ENCODE measurements at regions not wholly inside any gene's neighbourhood (a gene's known extent, or its start where the extent isn't known, plus 50 kb on each side); places are given as distances from the start of the nearest gene placed in this dataset.

DNA sequence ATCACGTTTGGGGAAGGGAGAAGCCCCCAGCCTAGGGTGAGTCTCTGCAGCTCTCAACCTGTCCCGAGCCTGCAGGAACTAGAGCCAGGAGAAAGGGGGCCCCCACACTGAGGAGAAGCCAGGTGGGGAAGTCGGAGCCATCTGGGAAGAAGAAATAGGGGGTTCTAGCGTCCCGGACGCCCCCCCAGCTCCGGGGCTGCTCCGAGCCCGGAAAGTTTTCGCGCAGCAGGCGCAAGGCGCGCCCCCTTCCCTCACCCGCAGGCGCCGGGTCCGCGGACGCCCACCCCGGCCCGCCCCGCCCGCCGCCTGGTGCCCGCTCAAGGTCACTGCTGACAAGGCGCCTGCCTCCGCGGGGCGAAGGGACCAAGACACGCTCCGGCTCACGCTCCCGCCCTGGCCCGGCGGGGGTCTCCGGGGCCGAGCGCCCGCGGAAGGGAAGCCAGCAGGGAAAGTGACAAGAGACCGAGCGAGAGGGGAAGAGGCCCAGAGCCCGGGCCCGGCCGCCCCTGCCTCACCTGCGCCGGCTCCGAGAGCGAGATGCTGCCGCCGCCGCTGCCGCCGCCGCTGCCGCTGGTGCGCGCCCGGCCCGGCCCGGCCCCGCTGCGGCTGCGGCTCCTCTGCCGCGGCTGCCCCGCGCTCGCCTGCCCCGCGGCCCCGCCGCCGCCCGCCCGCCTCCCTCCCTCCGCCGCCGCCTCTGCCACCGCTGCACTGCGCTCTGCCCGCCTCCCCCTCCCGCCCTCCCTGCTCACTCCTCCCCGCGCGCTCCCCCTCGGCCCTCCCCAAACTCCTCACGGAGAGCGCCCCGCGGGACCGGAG lies 108.4 kb upstream of the SLC6A11 start:
- TF ChIP-seq Cebpa-rat (IDR thresholded peaks at IDR 0.05): no peak
- Histone ChIP-seq H3K9me3 (replicated peaks in 1 of 11) (no peaks in the 10 kb centered on the region), H3K4me2 (peak overlapping the region; percentile 56 to 86 (median 81)), H4K20me1 (peaks cover 0 to 12% (median 0%) of the 10 kb centered on the region in 11 experiments; a peak in 3 of 22 replicates), H3K4me1 (peaks cover 0 to 29% (median 20%) of the 10 kb centered on the region in 10 experiments; a peak in 14 of 20 replicates), H3K27ac (no peak overlapping the region), H3K9ac (peak overlapping the region in 4 of 11 experiments; percentile 4 to 58 (median 48); a peak in 6 of 22 replicates), H3K36me3 (no peaks in the 10 kb centered on the region), H3K4me3 (peak overlapping the region; percentile 35 to 65 (median 54)), H3K27me3 (peaks cover 35 to 53% (median 41%) of the 10 kb centered on the region in 11 experiments)

DNA sequence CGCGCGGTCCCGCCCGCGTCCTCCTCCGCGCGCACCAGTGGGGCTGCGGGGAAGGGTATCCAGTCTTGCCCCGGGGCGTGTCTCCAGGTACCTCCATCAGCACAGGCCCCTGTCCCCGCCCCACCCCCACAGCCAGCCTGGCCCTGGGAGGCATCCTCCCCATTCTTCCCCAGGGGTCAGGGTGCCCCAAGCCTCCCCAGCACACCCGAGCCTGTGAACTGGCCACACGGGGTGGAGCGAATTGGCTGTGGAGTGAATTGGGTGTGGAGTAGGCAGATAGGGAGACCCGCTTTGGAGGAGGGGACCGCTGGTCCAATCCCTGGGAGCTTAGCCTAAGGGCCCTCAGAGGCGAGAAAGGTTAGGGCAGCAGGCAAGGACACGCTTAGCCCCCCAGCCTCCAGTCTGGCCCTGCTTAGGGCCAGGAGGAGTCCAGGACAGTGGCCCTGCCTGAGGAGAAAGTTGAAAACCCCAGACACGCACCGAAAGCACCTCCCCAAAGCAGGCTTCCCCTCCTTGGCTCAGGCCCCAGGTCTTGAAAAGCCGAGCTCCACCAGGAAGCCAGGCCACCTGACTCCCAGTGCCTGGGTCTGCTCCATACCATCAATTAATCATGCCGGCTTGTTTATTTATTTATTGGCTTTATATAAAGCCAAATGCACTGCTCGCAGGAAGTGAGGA lies 107.7 kb upstream of the SLC6A11 start:
- H3K4me3 ChIP-seq: no peak overlapping the region
- H3K27me3 ChIP-seq: peaks cover 35 to 53% (median 41%) of the 10 kb centered on the region in 11 experiments
- no peak overlapping the region for H3K4me2 ChIP-seq
- H3K27ac ChIP-seq: no peak overlapping the region
- no peaks in the 10 kb centered on the region for H3K36me3 ChIP-seq
- H3K9ac ChIP-seq: no peak overlapping the region
- TF ChIP-seq Cebpa-rat (IDR thresholded peaks at IDR 0.05): no peak
- peaks cover 0 to 22% (median 14%) of the 10 kb centered on the region in 10 experiments; a peak in 14 of 20 replicates for H3K4me1 ChIP-seq
- peaks cover 0 to 12% (median 0%) of the 10 kb centered on the region in 11 experiments; a peak in 3 of 22 replicates for H4K20me1 ChIP-seq
- peaks cover 0 to 1% (median 0%) of the 10 kb centered on the region in 11 experiments; a peak in 3 of 22 replicates for H3K9me3 ChIP-seq (replicated peaks in 1 of 11)

DNA sequence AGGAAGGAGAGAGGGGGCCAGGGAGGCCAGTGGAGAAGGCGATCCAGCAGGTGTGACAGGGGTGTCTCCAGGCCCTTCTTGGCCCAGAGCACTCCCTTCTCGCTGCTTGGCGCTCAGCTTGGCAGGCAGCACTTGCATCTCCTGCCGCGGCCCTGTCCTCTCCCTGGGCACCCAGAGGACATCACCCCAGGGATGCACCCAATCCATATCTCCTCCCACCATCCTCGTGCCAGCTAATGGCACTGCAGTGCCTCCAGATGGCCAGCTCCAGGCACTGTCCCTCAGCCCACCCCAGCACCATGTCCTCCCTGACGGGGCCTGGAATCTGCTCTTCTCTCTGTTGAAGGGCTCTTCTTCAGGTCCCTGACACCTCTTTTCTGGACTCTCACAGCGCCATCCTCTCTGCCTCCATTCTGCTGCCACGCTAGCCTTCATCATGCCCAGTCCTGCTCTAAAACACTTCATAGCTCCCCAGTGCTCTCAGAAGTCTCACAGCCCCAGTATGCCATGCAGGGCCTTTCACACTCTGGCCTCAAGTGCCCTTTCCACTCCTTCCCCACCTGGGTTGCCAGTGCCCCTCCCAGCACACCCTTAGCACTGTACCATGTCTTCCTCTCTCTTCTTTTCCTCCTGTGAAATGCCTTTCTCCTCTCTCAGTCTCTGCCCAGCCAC lies 106.8 kb upstream of the SLC6A11 start:
- no peak overlapping the region for H3K4me2 ChIP-seq
- peaks cover 0 to 17% (median 13%) of the 10 kb centered on the region in 10 experiments; a peak in 14 of 20 replicates for H3K4me1 ChIP-seq
- H3K4me3 ChIP-seq: no peak overlapping the region
- no peak overlapping the region for H3K27ac ChIP-seq
- H4K20me1 ChIP-seq: peaks cover 0 to 12% (median 0%) of the 10 kb centered on the region in 11 experiments; a peak in 3 of 22 replicates
- no peak for TF ChIP-seq Cebpa-rat (IDR thresholded peaks at IDR 0.05)
- H3K27me3 ChIP-seq: peaks cover 35 to 53% (median 41%) of the 10 kb centered on the region in 11 experiments
- no peaks in the 10 kb centered on the region for H3K36me3 ChIP-seq
- H3K9me3 ChIP-seq (replicated peaks in 1 of 11): peaks cover 2 to 10% (median 9%) of the 10 kb centered on the region in 11 experiments
- no peak overlapping the region for H3K9ac ChIP-seq

DNA sequence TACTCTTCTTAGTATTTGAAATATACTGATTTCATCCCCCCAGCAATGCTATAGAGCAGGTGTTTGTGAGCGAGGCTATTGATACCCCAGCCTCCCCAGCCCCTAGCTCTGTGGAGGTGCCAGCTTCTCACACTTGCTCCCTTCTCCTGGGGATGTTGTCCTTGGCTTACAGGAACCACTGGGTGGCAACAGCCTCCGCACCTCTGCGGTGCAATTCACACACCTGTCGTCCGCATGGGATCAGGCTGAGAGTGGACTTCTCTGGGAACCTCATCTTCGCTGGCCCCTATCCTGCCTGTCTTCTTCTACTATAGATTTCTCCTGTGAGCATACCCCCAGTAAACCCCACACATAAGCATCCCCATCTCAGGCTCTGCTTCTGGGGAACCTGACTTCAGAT lies 103.9 kb upstream of the SLC6A11 start:
- H3K4me2 ChIP-seq: no peak overlapping the region
- no peak for TF ChIP-seq Cebpa-rat (IDR thresholded peaks at IDR 0.05)
- peaks cover 0 to 4% (median 3%) of the 10 kb centered on the region in 10 experiments; a peak in 11 of 20 replicates for H3K4me1 ChIP-seq
- 0 out of 22 replicates have a peak, but pooled peaks cover 0 to 4% (median 0%) of the 10 kb centered on the region in 11 experiments for H3K36me3 ChIP-seq
- no peak overlapping the region for H3K27ac ChIP-seq
- H4K20me1 ChIP-seq: peaks cover 0 to 12% (median 0%) of the 10 kb centered on the region in 11 experiments; a peak in 3 of 22 replicates
- H3K4me3 ChIP-seq: no peak overlapping the region
- no peak overlapping the region for H3K9ac ChIP-seq
- peaks cover 11 to 23% (median 18%) of the 10 kb centered on the region in 11 experiments for H3K9me3 ChIP-seq (replicated peaks in 1 of 11)
- peaks cover 24 to 32% (median 28%) of the 10 kb centered on the region in 11 experiments for H3K27me3 ChIP-seq

DNA sequence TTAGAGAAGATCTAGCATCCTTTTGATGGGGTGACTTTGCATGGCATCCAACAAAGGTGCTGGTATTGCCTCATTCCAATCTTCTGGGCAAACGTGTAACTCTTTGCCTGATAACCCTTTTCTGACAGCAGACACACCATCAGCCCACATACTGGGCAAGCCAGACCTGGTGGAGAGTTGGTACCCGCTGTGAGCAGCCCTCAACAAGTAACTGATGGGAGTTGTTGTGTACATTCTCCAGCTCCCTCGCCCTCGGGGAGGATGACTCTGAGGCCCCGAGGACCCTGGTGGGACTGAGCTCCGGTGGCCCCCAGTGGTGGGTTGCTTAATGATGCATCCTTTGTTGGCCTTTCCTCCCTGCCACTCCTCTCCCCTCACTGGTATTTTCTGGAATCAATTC lies 102.4 kb upstream of the SLC6A11 start:
- no peak for TF ChIP-seq Cebpa-rat (IDR thresholded peaks at IDR 0.05)
- no peak overlapping the region for H3K9ac ChIP-seq

DNA sequence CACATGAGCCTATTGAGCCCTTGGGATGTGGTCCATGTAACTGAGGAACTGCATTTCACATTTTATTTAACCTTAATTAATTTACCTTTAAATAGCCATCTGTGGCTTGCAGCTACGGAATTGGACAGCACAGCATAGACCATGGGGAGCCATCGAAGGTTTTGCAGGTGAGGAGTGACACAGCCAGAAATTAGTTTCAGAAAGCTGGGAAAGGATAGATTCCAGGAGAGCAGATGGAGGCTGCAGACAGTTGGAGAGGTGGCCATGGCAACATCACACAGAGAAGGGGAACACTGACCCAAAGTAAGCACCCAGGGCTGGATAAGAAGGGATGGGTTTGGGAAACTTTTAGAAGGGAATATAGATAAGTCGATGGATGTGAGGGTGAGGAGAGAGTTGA lies 100.1 kb upstream of the SLC6A11 start:
- H3K9ac ChIP-seq: no peak overlapping the region
- peaks cover 11 to 23% (median 18%) of the 10 kb centered on the region in 11 experiments for H3K9me3 ChIP-seq (replicated peaks in 1 of 11)
- H3K36me3 ChIP-seq: 0 out of 22 replicates have a peak, but pooled peaks cover 0 to 4% (median 0%) of the 10 kb centered on the region in 11 experiments
- no peaks in the 10 kb centered on the region for H3K27me3 ChIP-seq
- no peak for TF ChIP-seq Cebpa-rat (IDR thresholded peaks at IDR 0.05)
- no peaks in the 10 kb centered on the region for H3K4me1 ChIP-seq
- H3K27ac ChIP-seq: no peak overlapping the region
- H3K4me2 ChIP-seq: no peak overlapping the region
- no peak overlapping the region for H3K4me3 ChIP-seq
- peaks cover 0 to 6% (median 0%) of the 10 kb centered on the region in 11 experiments; a peak in 1 of 22 replicates for H4K20me1 ChIP-seq

More for the DNA sequence above, 102.4 kb upstream of the SLC6A11 start:
- H3K27ac ChIP-seq: no peak overlapping the region
- peaks cover 9 to 17% (median 14%) of the 10 kb centered on the region in 11 experiments for H3K27me3 ChIP-seq
- 0 out of 22 replicates have a peak, but pooled peaks cover 0 to 4% (median 0%) of the 10 kb centered on the region in 11 experiments for H3K36me3 ChIP-seq
- peaks cover 11 to 23% (median 18%) of the 10 kb centered on the region in 11 experiments for H3K9me3 ChIP-seq (replicated peaks in 1 of 11)
- H3K4me2 ChIP-seq: no peak overlapping the region
- no peaks in the 10 kb centered on the region for H3K4me1 ChIP-seq
- no peak overlapping the region for H3K4me3 ChIP-seq
- peaks cover 0 to 8% (median 0%) of the 10 kb centered on the region in 11 experiments; a peak in 3 of 22 replicates for H4K20me1 ChIP-seq

DNA sequence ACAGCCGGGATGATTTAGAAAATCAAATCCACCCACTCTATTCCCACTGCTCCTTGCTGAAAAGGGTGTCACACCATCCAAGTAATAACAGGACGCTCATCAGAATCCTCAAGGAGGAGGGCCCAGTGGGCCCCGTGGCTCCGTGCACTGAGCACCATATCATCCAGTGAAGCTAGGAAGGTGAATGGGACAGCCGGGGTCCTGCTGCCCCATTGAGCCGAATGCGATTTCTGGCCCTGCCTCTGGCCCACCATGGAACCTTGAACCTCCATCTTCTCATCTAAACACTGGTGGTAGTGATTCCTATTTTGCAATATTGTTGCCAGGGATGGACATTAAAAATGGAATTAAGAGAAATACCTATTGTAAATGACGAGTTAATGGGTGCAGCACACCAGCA lies 99.1 kb upstream of the SLC6A11 start:
- Histone ChIP-seq H3K4me3 (no peak overlapping the region), H3K9ac (no peak overlapping the region), H3K4me2 (no peak overlapping the region), H3K36me3 (0 out of 22 replicates have a peak, but pooled peaks cover 0 to 4% (median 0%) of the 10 kb centered on the region in 11 experiments), H3K27ac (no peak overlapping the region), H4K20me1 (0 out of 22 replicates have a peak, but pooled peaks cover 0 to 6% (median 0%) of the 10 kb centered on the region in 11 experiments), H3K27me3 (no peaks in the 10 kb centered on the region), H3K9me3 (replicated peaks in 1 of 11) (peaks cover 11 to 23% (median 18%) of the 10 kb centered on the region in 11 experiments), H3K4me1 (no peaks in the 10 kb centered on the region)
- TF ChIP-seq Cebpa-rat (IDR thresholded peaks at IDR 0.05): no peak

DNA sequence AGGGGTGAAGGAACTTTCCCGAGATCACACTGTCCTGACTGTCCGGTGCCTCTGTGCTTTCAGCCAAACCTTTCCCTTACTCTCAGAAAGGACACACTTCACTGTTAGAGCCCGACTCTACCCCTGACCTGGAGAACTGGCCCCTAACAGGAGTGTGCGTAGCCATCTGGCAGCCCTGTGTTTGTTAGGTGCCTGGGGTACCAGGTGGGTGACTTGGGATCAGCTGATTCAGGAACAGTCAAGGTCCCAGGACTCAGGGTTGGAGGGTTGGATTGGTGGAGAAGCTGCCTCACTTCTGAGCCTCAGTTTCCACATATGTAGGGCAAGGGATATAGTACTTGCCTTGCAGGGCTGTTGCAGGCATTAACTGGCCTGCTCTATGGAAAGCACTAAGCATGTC lies 98.3 kb upstream of the SLC6A11 start:
- Histone ChIP-seq H3K27me3 (no peaks in the 10 kb centered on the region), H3K9ac (no peak overlapping the region), H3K4me3 (no peak overlapping the region), H3K36me3 (0 out of 22 replicates have a peak, but pooled peaks cover 0 to 4% (median 0%) of the 10 kb centered on the region in 11 experiments), H3K9me3 (replicated peaks in 1 of 11) (peaks cover 11 to 23% (median 18%) of the 10 kb centered on the region in 11 experiments), H3K4me1 (peaks cover 0 to 6% (median 4%) of the 10 kb centered on the region in 10 experiments; a peak in 14 of 20 replicates), H3K27ac (no peak overlapping the region), H3K4me2 (no peak overlapping the region), H4K20me1 (0 out of 22 replicates have a peak, but pooled peaks cover 0 to 6% (median 0%) of the 10 kb centered on the region in 11 experiments)
- no peak for TF ChIP-seq Cebpa-rat (IDR thresholded peaks at IDR 0.05)

Data from BLaER1 treated with 17β-estradiol and CSF1 and Interleukin-3, amounts not matched to agents 10 nM and 100 nM (cell line).